ENCODE measurements at regions not wholly inside any gene's neighbourhood (a gene's known extent, or its start where the extent isn't known, plus 50 kb on each side); places are given as distances from the start of the nearest gene placed in this dataset.
"Not testable (repeated sequence)": the region's sequence is repeated elsewhere in the genome, so short reads cannot be mapped to it uniquely, and the experiment has no call there.

- no peak for DNase-seq
Observed at GRCh38 chr13:73329355-73329754, 270.6 kb downstream of the KLF5 start.

DNA sequence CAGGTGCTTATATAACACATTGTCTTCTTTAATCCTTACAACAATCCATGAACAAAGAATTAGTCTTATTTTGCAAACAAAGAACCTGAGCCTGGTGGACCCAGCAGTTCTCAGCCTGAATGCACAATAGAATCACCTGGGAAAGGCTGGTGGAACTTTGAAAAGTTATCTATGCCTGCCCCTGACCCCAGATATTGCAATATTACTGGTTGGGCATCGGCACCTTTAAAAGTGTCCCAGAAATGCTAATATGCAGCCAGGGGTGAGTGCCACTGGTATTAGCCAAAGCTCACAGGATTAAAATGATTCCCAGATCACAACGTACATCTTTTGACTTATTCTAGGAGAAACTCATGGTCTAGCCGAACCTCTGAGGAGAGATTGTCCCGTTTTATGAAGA lies 268.8 kb downstream of the KLF5 start:
- DNase-seq: no peak

DNA sequence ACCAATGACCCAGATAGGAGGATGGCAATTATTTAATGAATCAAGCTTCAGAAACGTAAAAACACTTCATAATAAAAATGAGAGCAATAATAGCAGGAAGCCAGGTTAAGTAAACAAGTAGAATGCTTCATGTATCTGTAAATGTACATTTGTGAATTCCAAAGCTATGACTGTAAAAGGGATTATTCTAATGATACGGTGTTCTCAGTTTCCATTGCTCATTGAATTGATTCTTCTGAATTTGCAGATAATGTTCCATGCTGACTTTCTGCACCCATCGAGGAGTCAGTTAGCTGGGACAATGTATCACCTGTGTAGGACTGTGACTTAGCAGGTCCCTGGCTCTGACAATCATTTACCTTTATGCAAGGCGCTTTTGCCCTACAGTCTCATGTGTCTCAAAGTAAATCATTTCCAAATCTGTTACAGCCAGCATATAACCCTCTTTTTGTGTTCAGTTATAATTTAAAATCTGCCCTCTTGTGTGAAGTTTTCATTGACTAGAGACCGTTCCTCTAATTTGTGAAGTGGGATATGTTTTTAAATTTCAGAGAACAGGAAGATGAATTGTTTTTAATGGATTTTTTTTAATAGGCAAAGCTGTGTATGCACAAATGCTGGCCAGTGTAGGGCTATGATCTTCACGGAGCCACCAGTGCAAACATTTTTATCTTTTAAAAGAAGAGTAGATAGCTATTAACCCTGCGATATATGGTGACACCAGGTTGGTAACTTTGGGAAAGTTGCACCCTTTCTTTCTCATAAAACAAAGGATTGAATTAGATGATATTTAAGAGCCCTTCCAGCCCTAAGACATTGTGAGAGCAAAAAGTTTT lies 267.1 kb downstream of the KLF5 start:
- peak; percentile 1 for DNase-seq

GRCh38 chr13:73324842-73325722 lies 266.3 kb downstream of the KLF5 start:
- peak; percentile 11 for DNase-seq

DNA sequence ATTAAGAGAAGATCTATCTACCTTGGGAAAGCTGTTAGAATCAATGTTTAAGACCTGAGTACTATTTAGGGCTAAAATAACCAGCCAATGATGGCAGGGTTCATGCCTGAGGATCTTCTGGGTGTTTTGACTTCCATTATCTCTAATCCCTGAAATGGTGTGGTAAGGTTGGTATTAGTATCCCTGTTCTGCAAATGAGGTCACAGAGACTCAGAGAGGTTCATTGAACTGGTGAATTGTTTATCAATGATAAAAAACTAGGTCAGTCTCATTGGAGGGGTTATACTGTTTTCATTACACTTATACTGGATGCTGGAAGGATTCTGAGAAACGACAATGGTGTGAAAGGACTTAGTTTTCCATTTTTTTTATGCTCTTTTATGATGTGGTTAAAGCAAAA lies 264.8 kb downstream of the KLF5 start:
- DNase-seq: no peak

DNA sequence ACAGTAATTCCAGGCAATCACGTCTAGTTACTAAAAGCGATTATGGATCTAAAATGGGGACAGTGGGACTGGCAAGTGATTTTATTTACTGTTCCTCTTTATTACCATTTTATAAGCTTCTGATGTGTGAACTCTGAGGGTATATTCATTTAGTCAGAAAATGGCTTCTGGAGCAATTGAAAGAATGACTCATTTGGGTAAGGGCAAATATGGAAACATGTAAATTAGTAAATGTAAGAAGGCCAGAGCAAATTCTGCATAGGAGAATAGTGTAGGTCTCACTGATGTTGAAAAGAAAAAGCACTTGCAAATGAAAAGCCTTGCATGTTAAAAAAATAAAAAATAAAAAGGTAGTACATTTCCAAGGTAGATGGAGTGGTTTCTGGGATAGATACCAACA lies 262.2 kb downstream of the KLF5 start:
- DNase-seq: no peak

DNA sequence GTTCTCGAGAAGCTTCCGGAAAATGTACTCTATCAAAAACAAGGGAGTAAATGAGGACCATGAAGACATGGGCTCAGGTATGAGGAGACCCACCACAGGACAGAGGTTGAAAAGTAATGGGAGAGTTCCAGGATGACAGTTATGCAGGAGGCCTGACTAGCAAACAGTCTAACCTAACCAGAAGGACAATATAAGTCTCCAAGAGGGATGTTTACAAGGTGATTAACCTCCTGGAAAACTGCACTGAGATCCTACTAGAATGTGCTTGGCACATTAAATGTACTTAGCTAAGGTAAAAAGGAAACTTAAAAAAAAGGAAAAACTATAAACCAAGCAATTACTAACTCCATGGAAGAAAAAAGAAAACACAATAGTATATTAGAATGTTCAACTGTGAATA lies 258.3 kb downstream of the KLF5 start:
- no peak for DNase-seq

GRCh38 chr13:73310366-73310765 lies 251.6 kb downstream of the KLF5 start:
- DNase-seq: no peak

- no peak for DNase-seq
Observed at GRCh38 chr13:73307481-73307880, 248.7 kb downstream of the KLF5 start.

DNA sequence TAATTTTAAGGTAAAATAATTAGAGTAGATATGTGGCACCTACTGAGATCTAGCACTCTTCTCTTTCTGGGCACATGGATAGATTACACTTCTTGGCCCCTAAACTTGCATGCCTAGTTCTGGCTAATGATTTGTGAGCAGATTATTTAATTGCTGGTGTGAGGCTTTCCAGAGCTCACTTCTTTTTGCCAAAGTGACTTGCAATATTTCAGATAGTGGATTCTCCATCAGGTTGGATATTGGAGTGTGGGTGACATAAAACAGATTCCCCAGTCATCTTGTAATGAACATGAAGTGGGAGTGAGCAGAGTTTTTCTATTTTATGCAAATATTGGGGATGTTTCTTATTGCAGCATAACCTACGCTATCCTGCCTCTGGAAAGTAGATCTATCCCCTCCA lies 247.9 kb downstream of the KLF5 start:
- DNase-seq: no peak

DNA sequence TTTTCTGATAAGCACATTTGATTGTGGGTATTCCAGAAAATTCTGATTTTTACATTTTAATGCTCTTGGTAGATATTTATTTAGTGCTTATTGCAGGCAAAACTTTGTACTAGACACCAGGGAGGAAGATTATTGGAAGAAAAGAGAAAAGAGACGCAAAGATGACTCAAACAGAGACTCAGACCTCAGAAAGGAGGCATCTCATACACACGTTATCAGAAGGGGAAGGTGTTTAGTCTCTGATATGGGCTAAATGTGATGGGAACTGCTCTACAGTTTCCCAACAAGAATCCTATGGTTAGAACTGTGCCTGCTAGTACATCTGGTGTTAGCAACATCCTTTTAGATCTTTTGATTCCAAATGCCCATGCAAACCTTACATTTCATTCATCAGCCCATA lies 245.6 kb downstream of the KLF5 start:
- DNase-seq: no peak

- no peak for DNase-seq
Observed at GRCh38 chr13:73303851-73304250, 245.0 kb downstream of the KLF5 start.

DNA sequence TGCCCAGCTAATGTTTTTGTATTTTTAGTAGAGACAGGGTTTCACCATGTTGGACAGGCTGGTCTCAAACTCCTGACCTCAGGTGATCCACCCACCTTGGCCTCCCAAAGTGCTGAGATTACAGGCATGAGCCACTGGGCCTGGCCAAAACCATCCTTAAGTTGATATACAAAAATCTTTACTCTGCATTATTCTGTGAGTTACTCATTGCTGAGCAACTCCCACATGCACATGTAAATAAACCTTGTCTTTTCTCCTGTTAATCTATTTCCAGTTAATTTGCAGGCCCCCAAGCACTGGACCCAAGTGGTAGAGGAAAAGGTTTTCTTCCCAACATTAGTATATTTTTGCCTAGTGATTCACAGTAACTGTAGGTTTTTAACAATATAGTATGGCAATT lies 242.8 kb downstream of the KLF5 start:
- not testable (repeated sequence) for DNase-seq

DNA sequence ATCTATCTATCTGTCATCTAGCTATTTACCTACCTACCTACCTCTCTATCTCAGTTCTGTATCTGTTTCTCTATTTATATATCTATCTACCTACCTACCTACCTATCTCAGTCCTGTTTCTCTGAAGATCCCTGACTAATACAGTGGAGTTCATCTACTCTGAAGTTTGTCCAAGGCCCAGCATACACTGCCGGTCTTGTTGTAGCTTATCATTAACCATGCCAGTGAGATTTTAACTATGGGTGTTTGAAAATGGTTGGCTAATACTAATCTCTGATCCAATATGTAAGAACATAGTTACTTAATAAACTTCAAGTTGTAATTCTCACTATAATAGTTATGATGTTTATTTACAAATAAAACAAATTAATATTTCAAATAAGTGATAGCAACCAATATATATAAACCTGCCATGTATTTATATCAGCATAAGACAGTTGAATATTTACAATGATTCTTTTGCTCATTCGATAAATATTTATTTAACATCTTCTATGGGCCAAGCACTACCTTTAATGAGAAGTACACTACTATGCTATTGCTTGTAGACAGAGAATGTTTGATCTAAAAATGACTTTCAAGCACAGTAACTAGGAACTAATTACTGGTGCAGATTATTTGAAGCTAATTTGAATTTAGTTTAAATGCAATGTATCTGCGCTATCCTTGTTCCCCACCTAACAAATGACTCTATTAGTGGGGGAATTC lies 242.1 kb downstream of the KLF5 start:
- DNase-seq: no peak

GRCh38 chr13:73299787-73300186 lies 241.0 kb downstream of the KLF5 start:
- no peak for DNase-seq

DNA sequence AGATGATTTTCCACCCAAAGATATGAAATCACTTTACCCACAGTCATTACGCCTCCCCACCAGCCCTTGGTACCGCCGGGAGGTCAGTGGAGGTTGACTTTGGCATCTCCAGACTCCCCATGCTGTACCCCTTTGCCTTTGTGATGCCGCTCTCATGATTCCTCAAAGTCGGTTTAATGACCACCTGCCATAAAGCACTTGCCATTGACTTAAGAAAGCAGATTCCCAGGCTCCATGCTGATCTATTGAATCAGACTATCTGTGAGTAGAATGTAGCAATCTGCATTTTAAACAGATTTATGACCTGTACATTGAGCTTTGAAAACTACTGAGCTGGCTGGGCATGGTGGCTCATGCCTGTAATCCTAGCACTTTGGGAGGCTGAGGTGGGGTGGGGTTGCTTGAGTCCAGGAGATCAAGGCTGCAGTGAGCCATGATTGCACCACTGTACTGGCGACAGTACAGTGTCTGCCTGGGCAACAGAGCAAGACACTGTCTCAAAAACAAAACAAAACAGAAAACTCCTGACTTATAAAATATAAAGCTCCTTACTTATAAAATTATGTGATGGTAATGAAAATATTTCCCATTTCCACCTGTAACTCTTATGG lies 235.2 kb downstream of the KLF5 start:
- no peak for DNase-seq

DNA sequence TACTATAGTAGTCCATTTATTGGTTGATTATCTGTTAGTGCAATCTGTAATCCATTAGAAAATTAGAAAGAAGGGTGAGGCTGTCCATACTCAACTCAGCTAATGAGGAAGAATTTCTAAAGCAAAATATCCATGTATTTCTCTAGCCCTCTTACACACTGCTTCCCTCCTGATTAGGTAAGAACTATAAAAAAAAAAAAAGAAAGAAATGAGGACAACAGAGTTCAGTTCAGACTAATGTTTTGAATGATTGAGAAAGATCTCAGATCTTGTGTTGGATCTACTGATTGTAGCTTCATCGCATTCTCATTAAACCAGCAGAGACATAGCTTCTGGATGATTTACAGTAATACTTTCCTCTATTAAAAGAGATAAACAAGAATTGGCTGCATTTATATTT lies 233.3 kb downstream of the KLF5 start:
- no peak for DNase-seq

GRCh38 chr13:73290844-73291243 lies 232.0 kb downstream of the KLF5 start:
- DNase-seq: peak; percentile 12

- no peak for DNase-seq
Observed at GRCh38 chr13:73288596-73288995, 229.8 kb downstream of the KLF5 start.

- DNase-seq: no peak
Observed at GRCh38 chr13:73287831-73288230, 229.0 kb downstream of the KLF5 start.

DNA sequence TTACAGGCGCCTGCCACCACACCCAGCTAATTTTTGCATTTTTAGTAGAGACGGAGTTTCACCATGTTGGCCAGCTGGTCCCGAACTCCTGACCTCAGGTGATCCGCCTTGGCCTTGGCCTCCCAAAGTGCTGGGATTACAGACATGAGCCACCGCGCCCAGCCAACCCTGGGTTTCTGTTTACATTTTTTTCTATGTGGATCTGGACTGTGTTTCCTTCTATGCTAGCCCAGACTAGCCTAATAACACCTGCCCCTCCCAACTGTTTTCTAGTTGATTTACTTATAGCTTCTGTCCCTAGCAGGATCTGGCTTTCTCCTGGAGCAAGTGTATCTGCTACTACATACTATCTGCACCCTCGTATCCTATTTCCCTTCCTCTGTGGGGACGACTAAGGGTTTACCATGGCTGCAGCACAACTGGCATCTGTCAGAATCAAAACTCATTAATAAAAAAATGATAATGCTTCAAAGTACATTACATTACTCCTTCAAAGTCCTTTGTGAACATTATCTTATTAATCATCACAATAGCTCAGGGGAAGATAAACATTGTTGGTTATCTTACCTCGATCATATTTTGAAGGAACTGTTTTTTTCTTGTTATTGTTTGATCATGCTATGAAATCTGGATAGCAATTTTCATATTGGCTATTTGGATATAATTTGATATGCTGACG lies 228.3 kb downstream of the KLF5 start:
- DNase-seq: peak; percentile 15

DNA sequence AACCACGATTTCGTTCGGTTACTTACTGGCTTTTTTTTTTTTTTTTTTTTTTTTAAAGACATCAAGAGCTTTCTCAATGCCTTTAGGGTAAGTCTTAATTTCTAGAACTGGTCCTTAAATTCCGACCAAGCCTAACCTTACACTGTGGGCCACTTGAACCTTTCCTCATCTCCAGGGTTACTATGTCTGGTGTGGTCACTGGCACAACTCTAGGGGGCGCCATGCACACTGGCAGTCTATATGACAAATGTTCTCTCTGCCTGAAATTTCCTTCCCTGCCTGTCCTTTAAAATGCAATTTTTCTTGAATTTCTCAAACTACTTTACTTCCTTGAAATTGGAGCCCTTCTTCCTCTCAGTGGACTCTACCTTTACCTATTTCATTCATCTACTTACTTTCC lies 227.4 kb downstream of the KLF5 start:
- DNase-seq: no peak
